GM12891 (cell line): ENCODE measurements at regions not wholly inside any gene's neighbourhood (a gene's known extent, or its start where the extent isn't known, plus 50 kb on each side); places are given as distances from the start of the nearest gene placed in this dataset.

Source experiments
- PAX5 ChIP-seq: IDR thresholded peaks from 2 replicates; pipeline ENCODE4 v1.6.1; 2011; ENCODE audit warnings: low read length, moderate library complexity, mild to moderate bottlenecking; ENCODE audit not compliant: insufficient read depth, severe bottlenecking
- POLR2A ChIP-seq: IDR thresholded peaks from 2 replicates; pipeline ENCODE4 v1.6.1; 2011; ENCODE audit warnings: low read depth, low read length, control low read depth
- POLR2AphosphoS5 ChIP-seq: IDR thresholded peaks from 2 replicates; pipeline ENCODE4 v1.6.1; 2011; ENCODE audit warnings: low read depth, low read length, control low read depth
- POU2F2 ChIP-seq: IDR thresholded peaks from 2 replicates; pipeline ENCODE4 v1.6.1; 2011; ENCODE audit warnings: low read depth, mild to moderate bottlenecking, control low read depth, low read length, moderate library complexity
- SPI1 ChIP-seq: IDR thresholded peaks from 2 replicates; pipeline ENCODE4 v1.6.1; 2011; ENCODE audit warnings: low read depth, low read length, control low read depth
- TAF1 ChIP-seq: IDR thresholded peaks from 2 replicates; pipeline ENCODE4 v1.6.1; 2011; ENCODE audit warnings: low read depth, low read length, control low read depth

- no peak for TF ChIP-seq PAX5
- no peak for TF ChIP-seq POLR2A
- no peak for TF ChIP-seq TAF1
- no peak for TF ChIP-seq SPI1
- TF ChIP-seq POLR2AphosphoS5 = no peak
- TF ChIP-seq POU2F2 = no peak
Observed at GRCh38 chr4:12421364-12421763, 992.7 kb upstream of the HS3ST1 start.
